ENCODE measurements at regions not wholly inside any gene's neighbourhood (a gene's known extent, or its start where the extent isn't known, plus 50 kb on each side); places are given as distances from the start of the nearest gene placed in this dataset.

DNA sequence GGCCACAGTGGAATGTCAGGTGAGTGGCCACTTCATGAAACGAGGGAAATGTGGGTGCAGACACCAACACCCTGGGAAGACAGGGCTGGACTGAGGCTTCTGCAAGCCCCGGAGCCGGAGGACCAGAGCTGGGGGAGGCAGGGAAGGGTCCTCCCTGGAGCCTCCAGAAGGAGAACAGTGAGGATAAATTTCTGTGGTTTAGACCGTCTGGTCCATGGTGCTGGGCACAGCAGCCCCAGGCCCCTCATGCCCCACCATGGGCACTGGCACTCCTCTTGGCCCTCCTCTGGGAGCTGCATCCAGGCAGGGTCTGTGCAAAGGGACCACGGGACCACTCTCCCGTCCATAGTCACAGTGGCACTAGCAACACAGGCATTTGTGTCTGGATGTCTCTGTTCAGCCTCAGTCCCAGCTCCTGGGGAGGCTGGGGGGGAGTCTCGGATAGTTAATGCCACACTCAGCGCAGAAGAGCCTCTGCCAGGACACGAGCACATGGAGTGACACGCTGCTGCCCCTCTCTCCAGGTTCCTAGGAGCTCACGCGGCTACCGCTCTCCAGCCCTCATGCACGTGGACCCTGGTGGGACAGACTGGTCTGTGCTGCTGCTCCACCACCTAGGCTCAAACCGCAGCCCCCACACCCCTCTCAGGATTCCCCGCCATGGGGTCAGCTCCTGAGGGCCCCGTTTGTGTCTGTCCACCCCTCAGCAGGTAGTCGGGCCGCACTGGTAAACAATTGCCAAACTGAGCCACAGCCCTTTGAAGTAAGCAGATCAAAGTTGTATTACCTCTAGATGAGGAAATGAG lies 305.9 kb upstream of the SALL3 start:
- Histone ChIP-seq H3K4me2 (ENCODE audit: insufficient read depth, low read length, poor library complexity, severe bottlenecking) (no peak overlapping the region), H3K27me3 (ENCODE audit: control insufficient read depth in 3 of 3, insufficient read depth in 3 of 3, low read depth in 1 of 3, low read length in 3 of 3) (no peaks in the 10 kb centered on the region), H2BK15ac (ENCODE audit: low read length) (peak overlapping the region; percentile 81), H3K4me3 (ENCODE audit: low read length in 2 of 2) (no peak overlapping the region), H2AK5ac (ENCODE audit: low read depth, low read length) (peak overlapping the region; percentile 25), H3K4ac (ENCODE audit: low read length) (no peak overlapping the region), H4K91ac (ENCODE audit: low read depth, low read length, poor library complexity) (no peak overlapping the region), H3K27ac (replicated peaks; ENCODE audit: low read length) (no peak overlapping the region), H2AFZ (ENCODE audit: low read length) (no peak overlapping the region), H3K9ac (ENCODE audit: low read depth, low read length, poor library complexity) (no peak overlapping the region), H4K8ac (ENCODE audit: low read depth, low read length) (no peak overlapping the region), H2BK120ac (ENCODE audit: low read depth, low read length) (no peak overlapping the region), H3K36me3 (replicated peaks in 1 of 2; ENCODE audit: control insufficient read depth in 2 of 2, insufficient read depth in 2 of 2, low read length in 2 of 2) (no peaks in the 10 kb centered on the region), H3K18ac (ENCODE audit: low read length) (peak overlapping the region; percentile 5), H3K14ac (ENCODE audit: low read length) (no peak overlapping the region), H2BK12ac (ENCODE audit: low read length) (no peak overlapping the region), H3K9me3 (replicated peaks in 1 of 2; ENCODE audit: control insufficient read depth in 2 of 2, insufficient read depth in 1 of 2, low read depth in 1 of 2, low read length in 2 of 2) (no peaks in the 10 kb centered on the region), H2BK5ac (ENCODE audit: low read length) (no peak overlapping the region), H3K23ac (ENCODE audit: low read depth, low read length, poor library complexity) (peak overlapping the region; percentile 25), H3K4me1 (ENCODE audit: control insufficient read depth in 2 of 2, insufficient read depth in 1 of 2, low read depth in 1 of 2, low read length in 2 of 2) (no peaks in the 10 kb centered on the region), H3K79me1 (ENCODE audit: low read depth, low read length) (no peaks in the 10 kb centered on the region)
- WGBS, 2 donors (ENCODE audit: extremely low coverage in 2 of 2, insufficient read length in 2 of 2, insufficient replicate concordance in 1 of 2): no CpG with 5 or more reads among the region's 19 CpGs
- DNase-seq (ENCODE audit: low spot score): no peak

DNA sequence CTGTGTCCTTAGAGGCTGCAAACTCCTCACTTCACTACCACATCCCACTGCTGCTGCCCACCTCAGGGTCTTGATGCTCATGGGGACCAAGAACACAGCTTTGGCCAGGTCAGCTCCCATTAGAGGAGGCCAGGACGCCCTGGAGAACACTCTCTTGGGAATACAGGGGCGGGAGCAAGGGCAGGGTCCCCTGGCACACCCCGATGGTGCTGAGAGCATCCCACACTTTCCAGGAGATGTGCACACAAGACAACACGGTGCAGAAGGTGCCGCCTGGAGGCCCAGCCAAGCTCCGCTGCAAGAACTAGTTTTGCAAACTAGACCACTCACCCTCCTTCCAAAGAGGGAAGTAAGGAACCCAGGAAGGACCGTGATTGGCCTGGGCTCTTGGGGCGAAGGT lies 304.4 kb upstream of the SALL3 start:
- Histone ChIP-seq H4K8ac (ENCODE audit: low read depth, low read length) (no peak overlapping the region), H3K79me1 (ENCODE audit: low read depth, low read length) (no peaks in the 10 kb centered on the region), H3K4me2 (ENCODE audit: insufficient read depth, low read length, poor library complexity, severe bottlenecking) (no peak overlapping the region), H3K27me3 (ENCODE audit: control insufficient read depth in 3 of 3, insufficient read depth in 3 of 3, low read depth in 1 of 3, low read length in 3 of 3) (no peaks in the 10 kb centered on the region), H3K18ac (ENCODE audit: low read length) (peak overlapping the region; percentile 36), H2AK5ac (ENCODE audit: low read depth, low read length) (no peak overlapping the region), H3K9me3 (replicated peaks in 1 of 2; ENCODE audit: control insufficient read depth in 2 of 2, insufficient read depth in 1 of 2, low read depth in 1 of 2, low read length in 2 of 2) (no peaks in the 10 kb centered on the region), H2AFZ (ENCODE audit: low read length) (no peak overlapping the region), H2BK15ac (ENCODE audit: low read length) (no peak overlapping the region), H3K4ac (ENCODE audit: low read length) (no peak overlapping the region), H3K23ac (ENCODE audit: low read depth, low read length, poor library complexity) (no peak overlapping the region), H3K9ac (ENCODE audit: low read depth, low read length, poor library complexity) (no peak overlapping the region), H2BK5ac (ENCODE audit: low read length) (no peak overlapping the region), H3K27ac (replicated peaks; ENCODE audit: low read length) (no peak overlapping the region), H2BK120ac (ENCODE audit: low read depth, low read length) (no peak overlapping the region), H3K14ac (ENCODE audit: low read length) (no peak overlapping the region), H2BK12ac (ENCODE audit: low read length) (no peak overlapping the region), H3K36me3 (replicated peaks in 1 of 2; ENCODE audit: control insufficient read depth in 2 of 2, insufficient read depth in 2 of 2, low read length in 2 of 2) (no peaks in the 10 kb centered on the region), H3K4me3 (ENCODE audit: low read length in 2 of 2) (no peak overlapping the region), H3K4me1 (ENCODE audit: control insufficient read depth in 2 of 2, insufficient read depth in 1 of 2, low read depth in 1 of 2, low read length in 2 of 2) (peaks cover 0 to 2% of the 10 kb centered on the region in 2 donors), H4K91ac (ENCODE audit: low read depth, low read length, poor library complexity) (no peak overlapping the region)
- WGBS, 2 donors (ENCODE audit: extremely low coverage in 2 of 2, insufficient read length in 2 of 2, insufficient replicate concordance in 1 of 2): no CpG with 5 or more reads among the region's 8 CpGs
- no peak for DNase-seq (ENCODE audit: low spot score)

DNA sequence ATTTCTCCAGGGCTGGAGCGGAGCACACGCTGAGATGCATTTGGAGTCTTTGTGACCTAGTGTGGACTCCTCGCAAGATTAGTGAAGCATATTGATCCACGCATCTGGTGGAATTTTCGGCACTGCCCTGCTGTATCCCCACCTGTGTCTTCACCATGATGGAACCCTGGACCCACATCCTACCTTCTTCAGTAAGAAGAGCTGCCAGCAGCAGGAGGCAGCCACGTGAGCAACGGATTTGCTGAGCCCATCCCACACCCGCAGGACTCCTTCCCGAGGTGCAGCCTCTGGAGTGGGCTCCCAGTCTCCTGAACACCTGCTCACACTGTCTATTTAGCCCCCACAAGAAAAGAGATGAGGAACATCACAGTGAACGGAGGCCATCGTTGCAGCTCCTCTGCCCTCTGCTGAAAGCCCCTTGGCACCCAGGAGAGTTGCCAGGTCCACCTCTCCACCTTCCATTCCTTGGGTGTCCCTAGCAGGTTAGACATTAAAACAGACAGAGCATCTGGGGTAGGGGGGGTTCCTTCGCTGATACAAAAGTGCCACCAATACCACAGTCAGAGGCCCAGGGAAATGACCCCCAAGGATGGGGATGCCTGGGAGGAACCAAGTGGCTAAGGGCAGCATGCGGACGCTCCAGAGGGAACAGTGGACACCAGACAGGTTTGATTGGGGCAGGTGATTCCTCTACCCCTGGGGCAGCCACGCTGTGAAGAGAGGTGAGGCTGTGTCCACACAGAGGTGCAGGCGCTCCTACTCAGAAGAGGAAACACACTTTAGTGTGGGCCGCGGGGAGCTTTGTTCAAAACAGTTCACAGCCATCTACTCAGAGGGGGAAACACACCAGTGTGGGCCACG lies 302.8 kb upstream of the SALL3 start:
- Histone ChIP-seq H4K91ac (ENCODE audit: low read depth, low read length, poor library complexity) (no peak overlapping the region), H3K27ac (replicated peaks; ENCODE audit: low read length) (no peak overlapping the region), H3K4me2 (ENCODE audit: insufficient read depth, low read length, poor library complexity, severe bottlenecking) (no peak overlapping the region), H2BK15ac (ENCODE audit: low read length) (no peak overlapping the region), H3K79me1 (ENCODE audit: low read depth, low read length) (no peaks in the 10 kb centered on the region), H2BK5ac (ENCODE audit: low read length) (no peak overlapping the region), H4K8ac (ENCODE audit: low read depth, low read length) (no peak overlapping the region), H3K18ac (ENCODE audit: low read length) (peak overlapping the region; percentile 33), H3K9ac (ENCODE audit: low read depth, low read length, poor library complexity) (no peak overlapping the region), H3K4me1 (ENCODE audit: control insufficient read depth in 2 of 2, insufficient read depth in 1 of 2, low read depth in 1 of 2, low read length in 2 of 2) (peaks cover 0 to 2% of the 10 kb centered on the region in 2 donors), H2BK12ac (ENCODE audit: low read length) (no peak overlapping the region), H3K36me3 (replicated peaks in 1 of 2; ENCODE audit: control insufficient read depth in 2 of 2, insufficient read depth in 2 of 2, low read length in 2 of 2) (no peaks in the 10 kb centered on the region), H3K27me3 (ENCODE audit: control insufficient read depth in 3 of 3, insufficient read depth in 3 of 3, low read depth in 1 of 3, low read length in 3 of 3) (no peaks in the 10 kb centered on the region), H2BK120ac (ENCODE audit: low read depth, low read length) (no peak overlapping the region), H3K4me3 (ENCODE audit: low read length in 2 of 2) (no peak overlapping the region), H2AK5ac (ENCODE audit: low read depth, low read length) (peak overlapping the region; percentile 42), H2AFZ (ENCODE audit: low read length) (no peak overlapping the region), H3K23ac (ENCODE audit: low read depth, low read length, poor library complexity) (no peak overlapping the region), H3K14ac (ENCODE audit: low read length) (no peak overlapping the region), H3K9me3 (replicated peaks in 1 of 2; ENCODE audit: control insufficient read depth in 2 of 2, insufficient read depth in 1 of 2, low read depth in 1 of 2, low read length in 2 of 2) (no peaks in the 10 kb centered on the region), H3K4ac (ENCODE audit: low read length) (no peak overlapping the region)
- no CpG with 5 or more reads among the region's 19 CpGs for WGBS, 2 donors (ENCODE audit: extremely low coverage in 2 of 2, insufficient read length in 2 of 2, insufficient replicate concordance in 1 of 2)
- no peak for DNase-seq (ENCODE audit: low spot score)

Data from neuronal stem cell (in vitro differentiated cells).